ENCODE measurements at regions not wholly inside any gene's neighbourhood (a gene's known extent, or its start where the extent isn't known, plus 50 kb on each side); places are given as distances from the start of the nearest gene placed in this dataset.

GRCh38 chr5:93054424-93055163 is 526.4 kb downstream of the NR2F1-AS1 start:
- TF ChIP-seq CTCF (IDR thresholded peaks at IDR 0.05; ENCODE audit: low read length): no peak
- TF ChIP-seq EZH2 (IDR thresholded peaks at IDR 0.05; ENCODE audit: borderline replicate concordance, low read length): no peak

Measured in OCI-LY1 (cell line).